ENCODE measurements at regions not wholly inside any gene's neighbourhood (a gene's known extent, or its start where the extent isn't known, plus 50 kb on each side); places are given as distances from the start of the nearest gene placed in this dataset.

- no peak for DNase-seq (ENCODE audit: low read depth, low spot score)
These were observed 477.0 kb downstream of the FOXO1 start for GRCh38 chr13:40189426-40189825.

GRCh38 chr13:40189898-40190630 is 476.4 kb downstream of the FOXO1 start:
- no peak for DNase-seq (ENCODE audit: low read depth, low spot score)

GRCh38 chr13:40190641-40191100 is 475.8 kb downstream of the FOXO1 start:
- no peak for DNase-seq (ENCODE audit: low read depth, low spot score)

- DNase-seq (ENCODE audit: low read depth, low spot score), result no peak
These were observed 475.1 kb downstream of the FOXO1 start for GRCh38 chr13:40191186-40191980.

GRCh38 chr13:40192452-40192851 is 474.0 kb downstream of the FOXO1 start:
- DNase-seq (ENCODE audit: low read depth, low spot score), result no peak

GRCh38 chr13:40192858-40193257 is 473.6 kb downstream of the FOXO1 start:
- no peak for DNase-seq (ENCODE audit: low read depth, low spot score)

GRCh38 chr13:40193286-40194223 is 472.9 kb downstream of the FOXO1 start:
- no peak for DNase-seq (ENCODE audit: low read depth, low spot score)

GRCh38 chr13:40194224-40194806 is 472.1 kb downstream of the FOXO1 start:
- no peak for DNase-seq (ENCODE audit: low read depth, low spot score)

GRCh38 chr13:40197049-40197448 is 469.4 kb downstream of the FOXO1 start:
- DNase-seq (ENCODE audit: low read depth, low spot score), result no peak

GRCh38 chr13:40197936-40198595 is 468.4 kb downstream of the FOXO1 start:
- no peak for DNase-seq (ENCODE audit: low read depth, low spot score)

GRCh38 chr13:40200273-40200978 is 466.0 kb downstream of the FOXO1 start:
- DNase-seq (ENCODE audit: low read depth, low spot score), result no peak

GRCh38 chr13:40204246-40204645 is 462.2 kb downstream of the FOXO1 start:
- DNase-seq (ENCODE audit: low read depth, low spot score), result no peak

GRCh38 chr13:40205771-40206240 is 460.6 kb downstream of the FOXO1 start:
- no peak for DNase-seq (ENCODE audit: low read depth, low spot score)

- no peak for DNase-seq (ENCODE audit: low read depth, low spot score)
These were observed 460.0 kb downstream of the FOXO1 start for GRCh38 chr13:40206241-40207000.

- no peak for DNase-seq (ENCODE audit: low read depth, low spot score)
These were observed 459.4 kb downstream of the FOXO1 start for GRCh38 chr13:40207001-40207478.

- DNase-seq (ENCODE audit: low read depth, low spot score), result no peak
These were observed 457.9 kb downstream of the FOXO1 start for GRCh38 chr13:40208517-40208916.

- DNase-seq (ENCODE audit: low read depth, low spot score), result no peak
These were observed 455.4 kb downstream of the FOXO1 start for GRCh38 chr13:40210865-40211585.

- no peak for DNase-seq (ENCODE audit: low read depth, low spot score)
These were observed 454.9 kb downstream of the FOXO1 start for GRCh38 chr13:40211586-40211968.

- no peak for DNase-seq (ENCODE audit: low read depth, low spot score)
These were observed 452.7 kb downstream of the FOXO1 start for GRCh38 chr13:40213779-40214178.
